Stimulated activated CD4-positive, alpha-beta T cell treated with anti-CD3 and anti-CD28 coated beads, Interleukin-12 subunit alpha, Interleukin-12 subunit beta, amount 100 ng/mL, for 48 hours (primary cell): ENCODE measurements at regions not wholly inside any gene's neighbourhood (a gene's known extent, or its start where the extent isn't known, plus 50 kb on each side); places are given as distances from the start of the nearest gene placed in this dataset.

Experiments
- DNase-seq, 3 donors: peaks; one replicate each; pipeline ENCODE4 v3.0.0-alpha.2; 2020; ENCODE audit warnings: low read depth in 2 of 3, low spot score in 1 of 3

DNA sequence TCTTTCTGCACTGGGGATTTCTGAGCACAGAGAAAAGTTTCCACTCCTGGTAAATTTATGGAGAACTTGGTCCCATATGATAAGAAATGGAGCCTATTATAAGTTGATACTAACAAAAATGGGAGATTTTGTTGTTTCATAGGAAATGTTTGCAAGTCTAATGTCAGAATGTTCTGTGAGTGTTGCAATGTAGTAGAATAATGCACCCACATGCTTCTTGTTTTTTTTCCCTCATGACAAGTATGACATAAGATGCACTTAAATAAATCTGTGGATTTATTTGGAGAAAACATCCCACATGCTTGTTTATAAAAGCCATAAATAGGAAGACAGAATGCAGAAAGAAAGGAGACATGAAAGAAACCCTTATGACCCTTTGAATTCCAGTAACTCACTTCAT, 50.8 kb upstream of the KCNJ6 start:
- DNase-seq = no peak

- no peak for DNase-seq
These were observed 52.5 kb upstream of the KCNJ6 start for GRCh38 chr21:37968744-37969143.

DNA sequence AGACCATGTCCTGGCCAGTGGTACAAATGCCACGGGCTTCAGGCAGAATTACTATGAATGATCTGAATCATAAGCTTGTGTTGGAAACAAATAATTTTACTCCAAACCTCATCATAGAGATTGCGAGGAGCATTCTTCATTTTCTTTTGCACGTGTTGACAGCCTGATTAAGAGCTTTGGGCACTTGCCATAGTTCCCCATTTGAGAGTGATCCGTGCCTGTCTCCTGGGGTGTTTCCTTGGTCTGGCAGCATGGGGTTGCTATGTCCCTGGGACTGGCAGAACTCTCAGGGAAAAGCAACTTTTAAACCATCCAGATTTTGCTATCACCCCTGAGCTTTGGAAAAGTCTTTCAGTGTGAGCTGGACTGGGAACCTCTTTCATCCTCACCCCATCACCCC, 54.3 kb upstream of the KCNJ6 start:
- DNase-seq = no peak

- DNase-seq = no peak
These were observed 55.2 kb upstream of the KCNJ6 start for GRCh38 chr21:37971390-37971950.

- DNase-seq = no peak
These were observed 57.8 kb upstream of the KCNJ6 start for GRCh38 chr21:37974081-37974480.

- no peak for DNase-seq
These were observed 66.5 kb upstream of the KCNJ6 start for GRCh38 chr21:37982496-37983318.

- no peak for DNase-seq
These were observed 67.3 kb upstream of the KCNJ6 start for GRCh38 chr21:37983336-37984095.

- no peak for DNase-seq
These were observed 68.2 kb upstream of the KCNJ6 start for GRCh38 chr21:37984416-37984815.

GRCh38 chr21:37986000-37986399, 69.7 kb upstream of the KCNJ6 start:
- DNase-seq = no peak

- no peak for DNase-seq
These were observed 70.6 kb upstream of the KCNJ6 start for GRCh38 chr21:37986751-37987399.

GRCh38 chr21:37987668-37988067, 71.4 kb upstream of the KCNJ6 start:
- DNase-seq = no peak

GRCh38 chr21:37993071-37993470, 76.8 kb upstream of the KCNJ6 start:
- no peak for DNase-seq

- no peak for DNase-seq
These were observed 78.0 kb upstream of the KCNJ6 start for GRCh38 chr21:37994211-37994610.

GRCh38 chr21:38012672-38013071, 96.4 kb upstream of the KCNJ6 start:
- DNase-seq = no peak

GRCh38 chr21:38013741-38014140, 97.5 kb upstream of the KCNJ6 start:
- no peak for DNase-seq

- DNase-seq = no peak
These were observed 98.0 kb upstream of the KCNJ6 start for GRCh38 chr21:38014298-38014697.

DNA sequence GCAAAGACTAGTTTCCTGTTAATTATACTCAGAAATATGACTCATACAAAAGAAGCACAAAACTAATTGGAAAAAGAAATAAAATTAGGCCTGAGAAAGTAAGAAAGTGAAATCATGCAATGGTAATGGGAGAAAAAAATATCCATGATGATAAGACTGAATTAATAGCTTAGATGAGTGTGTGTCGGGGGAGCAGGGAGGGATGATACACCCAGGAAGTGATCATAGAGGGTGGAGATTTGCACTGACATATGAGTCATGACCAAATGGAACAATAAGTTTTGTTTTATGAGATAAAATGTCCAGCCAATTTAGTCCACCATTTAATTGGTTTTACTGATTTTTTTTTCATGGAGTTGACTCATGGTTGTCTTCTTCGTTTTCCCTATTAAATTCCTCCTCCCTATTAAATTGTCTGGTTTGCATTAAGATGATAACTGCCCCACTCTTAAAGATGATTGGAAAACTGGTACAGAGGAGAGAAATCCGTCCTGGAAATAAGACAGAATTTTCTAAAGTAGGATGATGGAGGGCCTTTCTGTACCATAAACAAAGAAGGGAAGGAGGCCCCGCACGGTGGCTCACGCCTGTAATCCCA, 111.7 kb upstream of the KCNJ6 start:
- DNase-seq = no peak

DNA sequence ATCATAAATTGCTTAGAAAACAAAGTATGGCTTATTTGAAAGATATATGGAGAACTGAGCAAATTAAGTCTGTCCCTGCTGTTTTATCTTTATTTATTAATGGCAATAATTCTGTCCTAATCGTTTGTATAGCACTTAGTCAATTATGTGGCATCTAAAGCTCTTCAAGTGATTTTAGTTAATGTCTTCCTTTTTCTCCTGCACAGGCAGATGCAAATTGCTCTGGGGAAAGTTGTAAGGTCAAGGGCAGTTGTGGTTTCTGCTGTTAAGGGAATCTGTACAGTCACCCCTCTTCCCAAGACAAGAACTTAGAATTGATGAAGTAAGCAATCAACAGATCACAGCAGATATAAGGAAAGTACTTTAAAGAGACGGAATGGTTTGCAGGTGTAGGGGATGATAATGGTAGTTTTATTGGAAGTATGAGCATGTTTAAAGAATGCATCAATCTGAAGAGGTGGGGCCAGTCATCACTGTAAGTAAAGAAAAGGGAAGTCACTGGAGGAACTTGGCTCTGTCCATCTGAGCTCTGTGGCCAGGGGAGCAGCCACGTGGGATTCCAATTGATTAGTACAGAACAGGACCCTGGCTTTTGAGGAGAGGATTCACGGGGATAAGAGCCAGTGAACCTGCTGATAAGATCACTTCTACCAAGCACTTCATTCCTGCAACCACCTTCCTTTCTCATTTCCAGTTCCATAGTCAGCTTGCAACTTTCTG, 116.0 kb upstream of the KCNJ6 start:
- no peak for DNase-seq

GRCh38 chr21:38036016-38036415, 119.8 kb upstream of the KCNJ6 start:
- no peak for DNase-seq

- no peak for DNase-seq
These were observed 121.2 kb upstream of the KCNJ6 start for GRCh38 chr21:38037416-38037815.

GRCh38 chr21:38039369-38039768, 123.1 kb upstream of the KCNJ6 start:
- no peak for DNase-seq
